GM18867 (cell line): ENCODE measurements at regions not wholly inside any gene's neighbourhood (a gene's known extent, or its start where the extent isn't known, plus 50 kb on each side); places are given as distances from the start of the nearest gene placed in this dataset.
"Not testable (repeated sequence)": the region's sequence is repeated elsewhere in the genome, so short reads cannot be mapped to it uniquely, and the experiment has no call there.

Source experiments
- ATAC-seq: cut with Tn5 transposase; IDR thresholded peaks from one replicate; pipeline ENCODE4 v1.9.1; 2021; ENCODE audit warnings: mild to moderate bottlenecking, moderate library complexity; ENCODE audit not compliant: unreplicated experiment

DNA sequence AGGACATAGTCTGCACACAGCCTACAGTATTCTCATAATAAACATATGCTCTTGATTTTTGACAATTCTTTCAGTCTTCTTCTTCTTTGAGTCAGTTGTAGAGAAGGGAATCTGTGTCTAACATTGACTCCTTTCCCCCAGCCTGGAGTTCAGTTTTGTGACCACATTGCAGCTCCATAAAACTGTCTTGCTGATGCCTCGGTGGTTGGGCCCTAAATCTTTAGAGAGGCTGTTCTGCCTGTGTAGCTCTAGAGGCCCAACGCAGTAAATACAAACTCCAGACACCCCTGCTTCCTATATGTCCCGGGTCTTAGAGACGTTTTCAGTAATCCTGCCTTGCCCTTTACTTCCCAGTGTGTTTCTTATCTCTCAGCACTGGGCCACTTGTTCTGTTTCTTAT is 639.5 kb upstream of the AADAT start:
- peak; percentile 29 for ATAC-seq

DNA sequence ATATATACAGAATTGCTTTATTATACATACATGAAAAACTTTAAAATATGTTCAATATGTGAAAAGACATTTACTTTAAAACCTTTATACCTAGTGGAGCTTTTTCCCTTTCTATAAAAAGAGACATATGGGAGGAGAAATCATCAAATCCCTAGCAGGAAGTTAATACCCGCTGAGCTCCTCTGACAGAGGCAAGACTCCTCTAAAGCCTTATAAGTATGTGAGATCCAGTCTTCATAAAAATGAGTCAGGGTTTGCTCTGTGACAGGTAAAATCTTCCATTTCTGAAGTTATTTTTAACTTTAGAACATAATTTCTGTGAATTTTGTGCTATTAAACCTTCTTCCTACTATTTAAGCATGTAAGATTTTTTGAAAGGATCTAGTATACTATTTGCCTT is 634.4 kb upstream of the AADAT start:
- ATAC-seq: no peak

DNA sequence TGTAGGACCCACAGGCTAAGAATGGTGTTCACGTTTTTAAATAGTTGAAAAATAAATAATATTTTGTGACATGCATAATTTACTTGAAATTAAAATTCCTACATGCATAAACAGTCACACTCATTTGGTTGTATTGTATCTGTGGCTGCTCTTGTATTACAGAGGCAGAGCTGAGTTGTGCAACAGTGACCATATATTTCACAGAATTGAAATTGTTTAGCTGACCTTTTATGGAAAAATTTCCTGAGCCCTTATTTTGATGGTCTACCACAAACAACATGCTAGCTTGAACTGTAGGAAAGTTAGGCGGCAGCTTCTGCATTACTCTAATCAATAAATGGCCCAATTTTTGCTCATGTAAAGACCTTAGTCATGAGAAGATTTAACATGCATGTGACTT is 633.4 kb upstream of the AADAT start:
- ATAC-seq: no peak

DNA sequence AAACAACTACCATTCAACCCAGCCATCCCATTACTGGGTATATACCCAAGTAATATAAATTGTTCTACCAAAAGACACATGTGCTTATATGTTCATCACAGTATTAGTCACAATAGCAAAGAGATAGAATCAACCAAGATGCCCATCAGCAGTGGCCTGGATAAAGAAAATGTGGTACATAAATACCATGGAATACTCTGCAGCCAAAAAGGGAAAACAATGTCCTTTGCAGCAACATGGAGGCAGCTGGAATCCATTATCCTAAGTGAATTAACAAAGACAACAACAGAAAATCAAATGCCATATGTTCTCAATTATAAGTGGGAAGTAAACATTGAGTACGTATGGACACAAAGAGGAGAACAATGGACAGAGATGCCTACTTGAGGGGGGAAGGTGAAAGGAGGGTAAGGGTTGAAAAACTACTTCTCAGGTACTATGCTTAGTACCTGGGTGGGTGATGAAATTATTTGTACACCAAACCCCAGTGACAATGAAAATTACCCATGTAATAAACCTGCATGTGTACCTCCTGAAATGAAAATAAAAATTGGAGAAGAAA is 632.1 kb upstream of the AADAT start:
- no peak for ATAC-seq

DNA sequence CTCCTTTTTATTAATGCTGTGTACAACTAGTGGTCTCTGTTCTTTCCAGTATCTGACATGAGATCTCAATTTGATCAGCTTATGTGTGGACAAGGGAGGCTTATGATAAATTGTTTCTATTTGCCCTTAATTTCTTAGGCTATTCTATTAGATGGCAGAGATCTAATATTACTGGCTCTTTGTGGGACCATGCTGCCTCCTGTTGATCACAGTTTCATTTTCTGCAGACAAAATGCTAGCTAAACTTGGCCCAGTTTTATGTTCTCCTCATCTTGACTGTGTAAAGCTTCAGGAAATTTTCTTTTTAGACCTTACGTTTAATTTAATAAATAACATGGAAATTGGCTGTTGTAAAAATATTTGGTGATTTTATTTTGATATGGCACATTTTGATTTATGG is 627.1 kb upstream of the AADAT start:
- ATAC-seq: peak; percentile 79

DNA sequence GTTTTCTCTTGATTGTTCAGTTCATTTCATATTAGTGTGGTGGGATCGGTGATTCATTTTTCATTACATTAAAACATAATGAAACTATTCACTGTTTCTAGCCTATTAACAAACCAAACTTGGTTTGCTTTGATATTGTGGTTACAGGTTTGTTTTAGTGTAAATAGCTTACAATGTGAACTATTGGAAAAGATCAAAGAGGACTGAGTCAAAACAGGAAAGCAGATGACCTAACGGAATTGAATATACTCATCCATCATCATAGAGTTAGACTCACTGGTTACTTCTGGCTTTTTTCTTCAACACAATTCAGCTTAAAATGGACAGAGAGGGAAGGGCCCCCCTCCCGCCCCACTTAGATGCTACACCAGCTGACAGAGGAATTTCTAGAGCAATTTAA is 616.2 kb upstream of the AADAT start:
- peak; percentile 52 for ATAC-seq

DNA sequence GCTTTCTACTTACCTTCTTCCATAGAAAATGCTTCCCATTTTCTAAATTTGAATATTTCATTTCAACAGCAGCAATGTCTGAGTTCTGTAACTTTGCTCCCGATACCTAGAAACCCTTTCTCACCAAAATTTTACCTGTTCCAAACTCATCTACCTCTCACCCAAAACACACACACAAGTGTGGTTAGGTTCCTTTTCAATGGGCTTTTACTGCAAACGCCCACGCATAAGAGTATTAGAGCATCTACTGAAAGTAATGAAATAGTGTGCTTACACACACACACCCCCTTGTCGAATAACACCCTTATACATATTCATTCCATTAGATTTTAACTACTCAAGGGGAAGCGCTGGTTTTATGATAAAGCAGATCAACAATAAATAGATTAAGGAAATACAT is 610.3 kb upstream of the AADAT start:
- no peak for ATAC-seq

DNA sequence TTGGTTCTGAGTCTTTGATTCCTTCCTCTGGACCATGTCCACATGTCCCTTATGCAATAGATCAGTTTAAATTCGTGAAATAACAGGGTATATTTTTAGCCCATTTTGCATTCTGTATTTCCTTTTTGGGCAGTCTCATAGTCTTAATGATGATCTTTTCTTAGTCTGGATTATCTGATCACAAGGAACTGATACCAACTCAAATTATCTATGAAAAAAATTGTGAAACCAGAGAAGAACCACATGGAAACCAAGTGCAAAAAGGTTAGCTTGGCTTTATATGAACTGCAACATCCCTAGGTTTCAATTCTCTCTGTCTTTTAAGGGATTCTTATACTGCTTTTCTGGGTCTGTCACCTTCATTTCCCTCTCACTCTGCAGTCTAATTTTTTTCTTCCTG is 608.6 kb upstream of the AADAT start:
- ATAC-seq: peak; percentile 79

DNA sequence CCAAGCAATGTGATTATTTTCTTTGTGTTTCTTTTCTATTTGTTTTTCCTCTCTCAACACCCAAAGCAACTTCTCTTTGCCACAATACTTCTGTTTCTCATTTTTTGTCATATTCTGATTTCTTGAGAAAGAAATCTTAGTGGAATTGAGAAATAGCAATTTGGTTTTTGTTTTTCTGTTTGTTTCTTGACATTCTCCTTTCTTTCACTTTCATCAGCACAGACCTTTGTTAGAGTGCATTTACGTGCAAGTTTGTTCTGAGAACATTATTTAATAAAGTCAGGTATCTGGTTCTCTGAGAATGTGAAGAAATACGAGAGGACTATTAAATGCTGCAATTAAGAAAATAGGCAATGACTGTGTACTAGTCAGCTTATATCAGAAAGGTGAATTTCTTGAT is 608.1 kb upstream of the AADAT start:
- ATAC-seq: peak; percentile 63

DNA sequence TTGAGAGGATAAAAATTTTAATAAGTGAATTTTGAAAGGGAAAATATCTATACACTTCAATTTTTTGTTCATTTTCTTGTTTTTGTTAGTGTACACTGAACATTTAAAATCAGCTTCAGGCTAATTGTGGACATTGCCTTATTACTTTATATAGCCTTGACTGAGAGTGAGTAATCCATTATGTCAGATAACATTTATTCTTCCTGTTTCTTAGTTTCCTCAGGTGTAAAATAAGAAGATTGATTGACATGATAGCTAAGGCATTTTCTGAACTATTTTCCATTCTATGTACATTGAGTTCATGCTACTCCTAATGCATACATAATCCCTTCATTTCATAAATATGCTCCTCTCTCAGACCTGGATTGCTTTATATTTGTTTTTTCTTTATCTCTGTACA is 607.3 kb upstream of the AADAT start:
- no peak for ATAC-seq

DNA sequence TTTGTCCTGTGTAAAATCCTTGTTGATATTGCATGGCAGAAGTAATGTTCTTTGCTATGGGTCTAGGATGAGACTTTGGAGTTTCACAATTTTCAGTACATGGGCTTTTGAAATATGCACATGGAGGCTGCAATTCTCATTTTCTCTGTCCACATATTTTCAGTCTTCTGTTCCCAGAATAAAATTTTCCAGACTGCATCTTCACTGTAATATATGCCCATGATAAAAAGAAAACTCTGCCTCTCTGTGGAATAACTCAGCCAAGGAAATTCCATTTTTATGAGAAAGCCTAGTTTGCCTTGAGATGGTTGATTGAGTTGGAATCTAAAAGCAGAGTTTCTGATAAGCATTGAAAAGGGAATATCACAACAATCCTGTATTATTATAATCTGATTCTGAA is 601.4 kb upstream of the AADAT start:
- no peak for ATAC-seq

DNA sequence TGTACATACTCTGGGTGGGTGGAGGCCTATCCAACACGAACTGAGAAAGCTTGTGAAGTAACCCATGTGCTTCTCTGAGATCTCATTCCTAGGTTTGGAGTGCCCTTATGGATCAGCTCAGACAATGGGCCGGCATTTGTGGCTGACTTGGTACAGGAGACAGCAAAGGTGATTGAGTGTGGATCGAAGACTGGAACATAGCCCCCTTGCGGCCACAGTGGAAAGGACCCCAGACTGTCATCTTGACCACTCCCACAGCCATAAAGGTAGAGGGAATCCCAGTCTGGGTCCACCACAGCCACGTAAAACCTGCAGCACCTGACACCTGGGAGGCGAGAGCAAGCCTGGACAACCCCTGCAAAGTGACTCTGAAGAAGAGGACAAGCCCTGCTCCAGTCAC is 598.0 kb upstream of the AADAT start:
- ATAC-seq: no peak

DNA sequence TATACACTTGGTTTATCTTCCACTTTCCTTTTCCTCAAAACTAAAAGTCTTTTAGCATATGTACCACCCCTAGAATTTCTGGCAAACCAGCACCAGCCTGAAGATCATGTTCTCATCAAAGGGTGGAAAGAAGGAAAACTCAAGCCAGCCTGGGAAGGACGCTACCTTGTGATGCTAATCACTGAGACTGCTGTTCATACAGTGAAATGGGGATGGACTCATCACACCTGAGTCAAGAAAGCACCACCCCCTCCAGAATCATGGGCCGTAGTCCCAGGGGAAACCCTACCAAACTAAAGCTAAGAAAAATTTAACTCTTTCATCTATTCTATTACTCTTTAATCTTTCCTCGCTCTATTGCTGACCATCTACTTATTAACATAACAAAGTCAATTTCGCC is 595.9 kb upstream of the AADAT start:
- ATAC-seq: not testable (repeated sequence)

DNA sequence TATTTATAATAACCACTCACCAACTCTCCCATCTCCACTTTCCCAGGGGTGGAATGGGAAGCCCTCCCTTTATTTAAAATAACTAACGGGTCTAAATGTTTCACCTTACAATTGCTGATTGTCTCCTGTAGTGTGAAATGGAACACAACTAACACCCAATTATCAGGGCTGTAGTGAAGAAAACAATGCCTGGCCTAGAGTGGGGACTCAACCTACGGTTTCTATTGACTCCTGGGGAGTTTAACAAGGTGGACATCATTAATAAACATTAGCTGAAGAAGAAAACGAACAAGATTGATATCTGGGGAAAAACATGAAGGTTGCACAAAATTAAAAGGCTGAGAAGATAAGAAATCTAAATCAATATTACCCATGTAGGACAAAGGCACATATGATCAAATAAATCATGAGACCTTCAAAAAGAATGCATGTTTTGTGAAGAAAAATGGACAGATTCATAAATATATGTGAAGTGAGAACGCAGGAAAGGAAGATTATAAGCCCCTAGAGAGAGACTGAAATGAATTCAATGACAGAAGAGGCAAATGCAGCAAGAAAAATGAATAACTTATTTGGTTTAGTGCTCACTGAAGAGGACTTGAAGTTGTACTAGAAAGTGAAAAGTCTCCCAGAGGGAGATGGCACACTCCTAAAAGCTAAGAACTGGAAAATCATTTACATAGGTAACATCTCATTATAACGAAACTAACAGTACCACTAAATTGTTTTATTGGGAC is 593.0 kb upstream of the AADAT start:
- no peak for ATAC-seq

DNA sequence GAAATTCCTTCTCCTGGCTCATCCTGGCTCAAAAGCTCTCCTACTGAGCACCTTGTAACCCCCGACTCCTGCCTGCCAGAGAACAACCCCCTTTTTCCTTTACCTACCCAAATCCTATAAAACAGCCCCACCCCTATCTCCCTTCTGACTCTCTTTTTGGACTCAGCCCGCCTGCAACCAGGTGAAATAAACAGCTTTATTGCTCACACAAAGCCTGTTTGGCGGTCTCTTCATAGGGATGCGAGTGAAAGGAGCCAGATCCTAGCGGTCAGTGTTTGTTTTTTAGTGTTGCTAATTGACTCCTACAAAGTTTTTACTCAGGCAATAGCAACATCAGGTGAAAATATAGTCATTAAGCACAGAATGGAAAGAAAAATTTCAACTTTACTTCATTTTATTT is 592.3 kb upstream of the AADAT start:
- not testable (repeated sequence) for ATAC-seq

DNA sequence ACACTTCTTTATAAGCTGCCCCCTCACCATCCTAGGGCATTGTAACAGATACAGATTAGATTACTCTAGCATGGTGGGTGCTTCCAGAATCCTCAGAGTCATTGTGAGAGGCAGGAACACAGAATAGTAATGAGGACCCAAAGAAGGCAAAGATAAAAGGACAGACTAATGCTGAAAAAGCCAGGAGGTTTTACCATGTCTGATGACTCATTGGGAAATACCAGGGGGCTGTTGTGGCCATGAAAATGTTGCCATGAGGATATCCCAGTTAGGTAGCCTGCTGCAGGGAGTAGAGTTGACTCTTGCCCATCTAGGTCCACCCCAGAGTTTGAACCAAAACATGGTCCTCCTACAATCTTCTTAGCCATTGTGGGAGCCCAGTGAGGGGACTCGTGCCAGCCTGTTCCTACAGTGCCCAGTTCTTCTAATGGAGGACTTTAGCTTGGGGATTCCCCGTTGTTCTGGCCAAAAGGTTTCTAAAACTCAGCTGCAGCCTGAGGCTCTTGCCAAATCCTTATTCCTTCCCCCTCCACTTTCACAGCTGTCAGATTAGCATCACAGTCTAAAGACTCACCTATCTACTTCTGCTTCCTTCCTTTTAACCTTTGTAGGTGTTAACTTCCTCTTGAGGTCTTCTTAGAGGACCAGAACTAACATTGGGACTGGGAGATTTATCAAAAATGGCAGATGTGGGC is 586.0 kb upstream of the AADAT start:
- peak; percentile 79 for ATAC-seq

DNA sequence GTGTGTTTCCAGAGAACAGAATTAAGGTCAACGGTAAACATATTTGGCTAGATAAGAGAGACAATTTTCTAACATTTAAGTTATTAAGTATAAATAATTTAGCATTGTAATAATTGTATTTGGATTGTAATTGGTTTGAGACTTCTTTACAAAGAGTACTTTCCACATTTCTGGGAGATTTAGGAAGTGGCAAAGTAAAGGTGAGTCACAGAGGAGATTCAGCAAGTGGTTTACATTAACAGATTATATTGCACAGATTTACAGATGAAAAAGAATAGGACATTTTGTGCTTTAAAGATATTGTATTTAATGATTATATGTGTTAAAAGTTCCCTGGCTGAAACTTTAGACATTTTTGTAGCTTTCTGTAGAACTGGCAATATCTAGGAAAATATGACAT is 584.4 kb upstream of the AADAT start:
- ATAC-seq: no peak

DNA sequence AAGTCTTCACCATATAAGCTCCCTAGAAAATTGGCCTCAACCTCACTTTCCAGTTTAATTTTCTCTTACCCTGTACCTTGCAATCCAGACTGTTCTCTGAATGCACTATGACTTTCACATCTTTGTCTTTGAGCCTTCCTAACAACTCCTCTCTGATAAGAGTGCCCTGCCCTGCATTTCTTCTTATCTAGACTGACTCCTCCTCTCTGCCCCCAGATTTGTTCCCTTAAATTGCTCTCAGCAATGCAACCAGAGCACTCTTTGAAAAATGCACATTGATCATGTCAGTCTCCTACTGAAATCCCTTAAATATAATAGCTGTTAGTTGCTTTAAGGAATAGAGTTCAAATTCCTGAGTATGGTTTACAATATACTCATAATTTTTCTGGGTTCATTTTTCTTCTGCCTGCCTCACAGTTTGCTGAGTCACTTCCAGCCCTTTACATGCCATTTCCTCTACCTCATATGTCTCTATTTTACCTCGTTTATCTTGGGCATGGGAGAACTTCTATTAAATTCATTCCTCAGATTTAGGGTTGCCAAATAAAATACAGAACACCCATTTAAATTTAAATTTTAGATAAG is 582.7 kb upstream of the AADAT start:
- ATAC-seq: no peak

DNA sequence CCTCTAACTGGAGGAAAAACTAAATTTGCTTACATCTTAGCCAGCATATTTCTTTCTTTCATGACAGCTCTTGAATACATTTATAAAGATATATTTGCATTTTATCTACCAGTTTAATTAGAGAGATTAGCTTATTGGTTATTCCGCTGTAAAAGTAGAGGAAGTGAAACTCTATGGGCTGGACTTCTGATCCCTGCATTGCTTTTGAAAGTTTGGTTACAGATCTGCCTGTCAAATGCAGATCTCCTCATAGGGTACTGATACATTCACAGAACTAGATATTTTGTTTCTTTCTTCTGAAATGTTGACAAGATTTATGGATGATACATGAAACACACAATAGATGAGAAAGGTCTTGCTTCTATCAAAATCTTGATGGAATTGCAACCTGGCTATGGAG is 581.4 kb upstream of the AADAT start:
- ATAC-seq: peak; percentile 48

DNA sequence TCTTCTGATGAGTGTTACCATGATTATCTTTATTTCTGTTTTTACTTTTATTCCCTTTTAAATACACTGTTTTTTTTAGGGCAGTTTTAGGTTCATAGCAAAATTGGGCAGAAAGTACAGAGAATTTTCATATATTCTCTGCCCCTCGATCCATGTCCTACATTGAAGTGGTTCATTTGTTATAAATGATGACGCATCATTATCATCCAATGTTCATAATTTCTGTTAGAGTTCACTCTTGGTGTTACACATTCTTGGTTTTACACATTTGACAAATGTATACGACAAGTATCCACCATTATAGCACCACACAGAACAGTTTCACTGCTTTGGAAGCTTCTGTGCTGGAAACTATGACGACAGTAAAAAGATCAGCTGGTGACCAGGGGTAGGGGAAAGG is 578.1 kb upstream of the AADAT start:
- ATAC-seq: no peak

DNA sequence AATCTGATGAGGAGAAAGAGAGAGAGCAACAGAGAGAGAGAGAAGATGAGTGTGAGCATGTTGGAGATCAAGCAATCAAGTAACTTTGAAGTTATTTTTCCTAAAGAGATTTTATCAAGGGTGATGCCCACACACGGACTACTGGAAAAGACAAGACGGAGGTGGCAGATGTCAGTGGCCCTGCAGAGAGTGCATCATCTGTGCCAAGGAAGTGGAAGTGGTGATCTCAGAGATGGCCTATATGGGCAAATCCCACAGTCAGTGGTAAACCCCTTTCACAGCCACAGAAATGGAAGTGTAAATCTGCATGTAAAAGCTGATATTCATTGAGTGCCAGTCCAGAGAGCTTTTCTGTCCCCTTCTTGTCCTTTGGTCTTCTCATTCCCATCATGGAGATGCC is 577.2 kb upstream of the AADAT start:
- ATAC-seq: peak; percentile 59

DNA sequence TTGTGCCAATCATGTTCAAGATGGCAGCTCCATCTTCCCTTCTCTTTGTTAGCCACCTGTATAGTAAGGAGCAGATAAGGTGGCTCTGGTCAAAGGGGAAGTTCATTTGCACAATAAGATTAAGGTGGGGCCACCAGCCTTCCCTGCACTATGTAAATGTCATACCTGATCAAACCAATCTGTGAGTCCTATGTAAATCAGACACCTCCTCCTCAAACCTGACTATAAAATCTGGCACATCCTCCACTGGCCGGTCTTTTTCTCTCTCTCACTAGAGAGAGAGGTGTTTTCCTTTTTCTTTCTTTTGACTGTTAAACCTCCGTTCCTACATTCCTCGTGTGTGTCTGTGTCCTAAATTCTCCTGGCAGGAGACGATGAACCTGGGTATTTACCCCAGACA is 572.5 kb upstream of the AADAT start:
- ATAC-seq: no peak
